Neuronal stem cell (in vitro differentiated cells): ENCODE measurements at regions not wholly inside any gene's neighbourhood (a gene's known extent, or its start where the extent isn't known, plus 50 kb on each side); places are given as distances from the start of the nearest gene placed in this dataset.

Experiments
- DNase-seq: peaks from one replicate; pipeline ENCODE4 v3.0.0-alpha.2; 2013; ENCODE audit warnings: low spot score
- H2AFZ ChIP-seq: one replicate; pipeline ENCODE4 v1.6.1; 2013; ENCODE audit warnings: mild to moderate bottlenecking, low read length, inconsistent platforms
- H2AK5ac ChIP-seq: 2 replicates; pipeline ENCODE4 v1.6.1; 2013; ENCODE audit warnings: low read depth, mild to moderate bottlenecking, inconsistent platforms, low read length, moderate library complexity, mixed read lengths
- H2BK120ac ChIP-seq: 2 replicates; pipeline ENCODE4 v1.6.1; 2013; ENCODE audit warnings: low read depth, mild to moderate bottlenecking, inconsistent platforms, low read length, moderate library complexity, mixed read lengths
- H2BK12ac ChIP-seq: one replicate; pipeline ENCODE4 v1.6.1; 2013; ENCODE audit warnings: low read length, inconsistent platforms
- H2BK15ac ChIP-seq: 2 replicates; pipeline ENCODE4 v1.6.1; 2013; ENCODE audit warnings: mild to moderate bottlenecking, low read length, inconsistent platforms, mixed read lengths
- H2BK5ac ChIP-seq: one replicate; pipeline ENCODE4 v1.6.1; 2013; ENCODE audit warnings: inconsistent platforms, mild to moderate bottlenecking, low read length, moderate library complexity
- H3K14ac ChIP-seq: one replicate; pipeline ENCODE4 v1.6.1; 2013; ENCODE audit warnings: low read length, inconsistent platforms
- H3K18ac ChIP-seq: 2 replicates; pipeline ENCODE4 v1.6.1; 2013; ENCODE audit warnings: low read length, inconsistent platforms
- H3K23ac ChIP-seq: 2 replicates; pipeline ENCODE4 v1.6.1; 2013; ENCODE audit warnings: low read depth, mild to moderate bottlenecking, mixed read lengths, low read length, inconsistent platforms; ENCODE audit not compliant: poor library complexity
- H3K27ac ChIP-seq: replicated peaks from 3 replicates; pipeline ENCODE4 v1.5.1; 2013; ENCODE audit warnings: low read length, inconsistent platforms
- H3K27me3 ChIP-seq, 3 experiments: 2 replicates each; pipeline ENCODE4 v1.6.1; 2013; ENCODE audit warnings: low read length in 3 of 3, mild to moderate bottlenecking in 2 of 3, inconsistent platforms in 1 of 3, low read depth in 1 of 3, mixed read lengths in 1 of 3, moderate library complexity in 1 of 3; ENCODE audit not compliant: control insufficient read depth in 3 of 3, insufficient read depth in 3 of 3
- H3K36me3 ChIP-seq, 2 donors: replicated peaks in 1 of 2; 2 replicates each; pipeline ENCODE4 v1.6.1; 2013; ENCODE audit warnings: low read length in 2 of 2; ENCODE audit not compliant: control insufficient read depth in 2 of 2, insufficient read depth in 2 of 2
- H3K4ac ChIP-seq: 2 replicates; pipeline ENCODE4 v1.6.1; 2013; ENCODE audit warnings: inconsistent platforms, mild to moderate bottlenecking, low read length, moderate library complexity
- H3K4me1 ChIP-seq, 2 donors: 1 replicate in 1 of 2; 2 replicates in 1 of 2; pipeline ENCODE4 v1.6.1; 2013; ENCODE audit warnings: low read length in 2 of 2, low read depth in 1 of 2; ENCODE audit not compliant: control insufficient read depth in 2 of 2, insufficient read depth in 1 of 2
- H3K4me2 ChIP-seq: one replicate; pipeline ENCODE4 v1.6.1; 2013; ENCODE audit warnings: mild to moderate bottlenecking, low read length, inconsistent platforms; ENCODE audit not compliant: insufficient read depth, poor library complexity, severe bottlenecking
- H3K4me3 ChIP-seq, 2 donors: 2 replicates each; pipeline ENCODE4 v1.5.1; 2013; ENCODE audit warnings: low read length in 2 of 2, mild to moderate bottlenecking in 2 of 2, inconsistent platforms in 1 of 2, moderate library complexity in 1 of 2
- H3K79me1 ChIP-seq: one replicate; pipeline ENCODE4 v1.6.1; 2013; ENCODE audit warnings: low read depth, mild to moderate bottlenecking, inconsistent platforms, low read length, moderate library complexity
- H3K9ac ChIP-seq: one replicate; pipeline ENCODE4 v1.6.1; 2013; ENCODE audit warnings: mild to moderate bottlenecking, low read depth, low read length, inconsistent platforms; ENCODE audit not compliant: poor library complexity
- H3K9me3 ChIP-seq, 2 donors: replicated peaks in 1 of 2; 2 replicates each; pipeline versions ENCODE3 to v1.6.1; 2013; ENCODE audit warnings: low read length in 2 of 2, mild to moderate bottlenecking in 2 of 2, inconsistent platforms in 1 of 2, low read depth in 1 of 2, mixed read lengths in 1 of 2, moderate library complexity in 1 of 2; ENCODE audit not compliant: control insufficient read depth in 2 of 2, insufficient read depth in 1 of 2
- H4K8ac ChIP-seq: one replicate; pipeline ENCODE4 v1.6.1; 2013; ENCODE audit warnings: low read depth, mild to moderate bottlenecking, inconsistent platforms, low read length, moderate library complexity
- H4K91ac ChIP-seq: one replicate; pipeline ENCODE4 v1.6.1; 2013; ENCODE audit warnings: low read length, low read depth, mild to moderate bottlenecking, inconsistent platforms; ENCODE audit not compliant: poor library complexity
- WGBS, 2 donors: extraction: QIAGEN DNeasy Blood & Tissue Kit; methylation state at CpG; one replicate each; pipeline ENCODE4 v1.1.7; 2013; ENCODE audit warnings: missing lambda C conversion rate in 2 of 2, mixed read lengths in 1 of 2; ENCODE audit not compliant: insufficient read length in 2 of 2, insufficient replicate concordance in 1 of 2; ENCODE audit errors: extremely low coverage in 2 of 2; 5-methylcytosine and 5-hydroxymethylcytosine counted together

GRCh38 chr2:20106746-20107145, 55.3 kb upstream of the LAPTM4A start:
- peaks cover 0 to 5% of the 10 kb centered on the region in 2 donors for H3K4me1 ChIP-seq
- no peak overlapping the region for H3K27ac ChIP-seq
- H4K91ac ChIP-seq: no peak overlapping the region
- WGBS, 2 donors: no CpG with 5 or more reads among the region's 34 CpGs
- H2BK5ac ChIP-seq: no peak overlapping the region
- no peaks in the 10 kb centered on the region for H3K27me3 ChIP-seq
- peak overlapping the region; percentile 53 for H3K4me2 ChIP-seq
- H2BK15ac ChIP-seq: no peak overlapping the region
- no peak overlapping the region for H4K8ac ChIP-seq
- peak; percentile 33 for DNase-seq
- H2AK5ac ChIP-seq: no peak overlapping the region
- no peaks in the 10 kb centered on the region for H3K36me3 ChIP-seq
- no peak overlapping the region for H3K4ac ChIP-seq
- no peak overlapping the region for H3K9ac ChIP-seq
- peak overlapping the region; percentile 53 for H2AFZ ChIP-seq
- no peak overlapping the region for H2BK12ac ChIP-seq
- H3K14ac ChIP-seq: no peak overlapping the region
- H2BK120ac ChIP-seq: no peak overlapping the region
- H3K4me3 ChIP-seq: no peak overlapping the region
- H3K79me1 ChIP-seq: no peaks in the 10 kb centered on the region
- peak overlapping the region; percentile 95 for H3K18ac ChIP-seq
- no peak overlapping the region for H3K23ac ChIP-seq
- peaks cover 0 to 2% of the 10 kb centered on the region in 2 donors for H3K9me3 ChIP-seq

GRCh38 chr2:20104900-20105545, 53.6 kb upstream of the LAPTM4A start:
- no CpG with 5 or more reads among the region's 9 CpGs for WGBS, 2 donors
- peak overlapping the region; percentile 3 for H2AFZ ChIP-seq

GRCh38 chr2:20103530-20103929, 52.1 kb upstream of the LAPTM4A start:
- H2BK12ac ChIP-seq: no peak overlapping the region
- no peak overlapping the region for H3K23ac ChIP-seq
- H3K4me1 ChIP-seq: no peaks in the 10 kb centered on the region
- no CpG with 5 or more reads among the region's 2 CpGs for WGBS, 2 donors
- peaks cover 0 to 4% of the 10 kb centered on the region in 2 donors for H3K9me3 ChIP-seq
- DNase-seq: no peak
- H2AFZ ChIP-seq: no peak overlapping the region
- no peaks in the 10 kb centered on the region for H3K36me3 ChIP-seq
- no peak overlapping the region for H3K4me2 ChIP-seq
- H3K27ac ChIP-seq: no peak overlapping the region
- H2BK15ac ChIP-seq: no peak overlapping the region
- no peak overlapping the region for H2BK5ac ChIP-seq
- no peak overlapping the region for H3K18ac ChIP-seq
- H2BK120ac ChIP-seq: no peak overlapping the region
- no peak overlapping the region for H3K4ac ChIP-seq
- H3K27me3 ChIP-seq: peaks cover 0 to 9% (median 0%) of the 10 kb centered on the region in 3 experiments
- H3K9ac ChIP-seq: no peak overlapping the region
- no peak overlapping the region for H3K4me3 ChIP-seq
- H2AK5ac ChIP-seq: no peak overlapping the region
- no peak overlapping the region for H4K8ac ChIP-seq
- H4K91ac ChIP-seq: no peak overlapping the region
- no peak overlapping the region for H3K14ac ChIP-seq
- no peaks in the 10 kb centered on the region for H3K79me1 ChIP-seq

More at GRCh38 chr2:20104900-20105545, 53.6 kb upstream of the LAPTM4A start:
- Histone ChIP-seq H3K4me3 (no peak overlapping the region), H3K18ac (no peak overlapping the region), H4K91ac (no peak overlapping the region), H2BK12ac (no peak overlapping the region), H2BK5ac (no peak overlapping the region), H2BK120ac (no peak overlapping the region), H3K4ac (no peak overlapping the region), H3K27ac (no peak overlapping the region), H3K14ac (no peak overlapping the region), H3K9me3 (peaks cover 0 to 2% of the 10 kb centered on the region in 2 donors), H3K79me1 (no peaks in the 10 kb centered on the region), H3K36me3 (no peaks in the 10 kb centered on the region), H2AK5ac (peak overlapping the region; percentile 33), H4K8ac (no peak overlapping the region), H2BK15ac (peak overlapping the region; percentile 34), H3K4me1 (no peaks in the 10 kb centered on the region), H3K9ac (no peak overlapping the region), H3K23ac (no peak overlapping the region), H3K4me2 (no peak overlapping the region), H3K27me3 (peaks cover 0 to 6% (median 0%) of the 10 kb centered on the region in 3 experiments)
- no peak for DNase-seq
